Adrenal gland (tissue), 9 donors: ENCODE measurements at regions not wholly inside any gene's neighbourhood (a gene's known extent, or its start where the extent isn't known, plus 50 kb on each side); places are given as distances from the start of the nearest gene placed in this dataset.

Source experiments
- DNase-seq, 7 donors: peaks; one replicate each; pipeline ENCODE4 v3.0.0-alpha.2; 2019 to 2020
- H3K27ac ChIP-seq, 5 donors: fragments of 200-600 bp; sonication (generic) in 4 of 5; 1 replicate in 3 of 5; 2 replicates in 2 of 5; pipeline versions ENCODE4 v1.5.1 to v1.8.0; 2016 to 2020; ENCODE audit warnings: mild to moderate bottlenecking in 1 of 5
- H3K27me3 ChIP-seq: fragments of 200-600 bp; 2 replicates; pipeline ENCODE4 v1.8.0; 2021
- H3K36me3 ChIP-seq, 2 donors: fragments of 200-600 bp; replicated peaks in 1 of 2; 1 replicate in 1 of 2; 2 replicates in 1 of 2; pipeline versions ENCODE4 v1.5.1 to v1.8.0; 2018 to 2022
- H3K4me1 ChIP-seq, 2 donors: fragments of 200-600 bp; replicated peaks in 1 of 2; 1 replicate in 1 of 2; 2 replicates in 1 of 2; pipeline versions ENCODE4 v1.5.1 to v1.8.0; 2018 to 2021
- H3K4me3 ChIP-seq, 4 donors: fragments of 200-600 bp; sonication (generic) in 3 of 4; one replicate each; pipeline ENCODE4 v1.5.1; 2016 to 2018
- H3K9me3 ChIP-seq, 3 donors: fragments of 200-600 bp; sonication (generic) in 1 of 3; replicated peaks in 1 of 3; 1 replicate in 2 of 3; 2 replicates in 1 of 3; pipeline versions ENCODE4 v1.5.1 to v1.8.0; 2016 to 2021
- POLR2A ChIP-seq, 2 donors: fragments of 450-650 bp; IDR thresholded peaks; one replicate each; pipeline ENCODE4 v1.6.1; 2017; ENCODE audit warnings: antibody characterized with exemption in 2 of 2, mild to moderate bottlenecking in 2 of 2, moderate library complexity in 1 of 2
- WGBS, 4 donors: extraction: QIAGEN DNeasy Blood & Tissue Kit in 2 of 4; methylation state at CpG; one replicate each; pipeline versions ENCODE4 v1.1.5 to v1.1.7; 2013 to 2017; 5-methylcytosine and 5-hydroxymethylcytosine counted together
- intact Hi-C, 2 donors: fragments of 100-400 bp; cut with DNase I; formaldehyde crosslinking; loops; one replicate each; pipeline versions ENCODE4 v1.14.1 to v1.15.0; 2022 to 2023
- TF ChIP-seq, protein P1 (sequence below), 6 experiments: fragments of 450-650 bp in 4 of 6; fragments of 200-600 bp in 2 of 6; sonication (generic) in 1 of 6; IDR thresholded peaks; 1 replicate in 5 of 6; 2 replicates in 1 of 6; pipeline versions ENCODE4 v1.5.1 to v1.8.0; 2016 to 2021; ENCODE audit warnings: antibody characterized with exemption in 6 of 6, mild to moderate bottlenecking in 2 of 6, moderate library complexity in 1 of 6
- donor health status: healthy with polysubstance abuse.
- donor health status: Bipolar disorder and iron deficiency.
- donor health status: DM: yes; HTN: yes; CAD: no.
- donor health status: DM: no; HTN: no; CAD: no.
- donor health status: DM: no; HTN: no; CAD: no.

DNA sequence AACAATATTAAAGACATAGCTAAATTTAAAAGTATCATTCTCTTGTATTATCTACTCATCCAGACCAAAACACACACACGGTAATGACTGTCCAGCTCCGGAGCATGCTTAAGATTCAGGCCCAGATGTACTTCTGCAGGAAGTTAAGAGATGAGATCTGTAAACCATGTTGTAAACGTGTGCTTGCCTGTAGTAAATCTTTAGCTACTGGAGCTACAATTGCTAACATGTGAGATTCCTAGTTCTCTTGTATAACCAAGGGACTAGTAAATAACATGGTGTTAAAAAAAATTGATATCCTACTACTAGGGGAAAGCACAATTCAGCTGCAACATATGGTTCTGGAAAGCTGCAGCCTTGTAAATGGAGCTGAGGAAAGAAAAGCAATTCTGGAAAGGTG lies 651.7 kb upstream of the CCDC54 start:
- no peaks in the 10 kb centered on the region for H3K27me3 ChIP-seq
- TF ChIP-seq, protein P1, sequence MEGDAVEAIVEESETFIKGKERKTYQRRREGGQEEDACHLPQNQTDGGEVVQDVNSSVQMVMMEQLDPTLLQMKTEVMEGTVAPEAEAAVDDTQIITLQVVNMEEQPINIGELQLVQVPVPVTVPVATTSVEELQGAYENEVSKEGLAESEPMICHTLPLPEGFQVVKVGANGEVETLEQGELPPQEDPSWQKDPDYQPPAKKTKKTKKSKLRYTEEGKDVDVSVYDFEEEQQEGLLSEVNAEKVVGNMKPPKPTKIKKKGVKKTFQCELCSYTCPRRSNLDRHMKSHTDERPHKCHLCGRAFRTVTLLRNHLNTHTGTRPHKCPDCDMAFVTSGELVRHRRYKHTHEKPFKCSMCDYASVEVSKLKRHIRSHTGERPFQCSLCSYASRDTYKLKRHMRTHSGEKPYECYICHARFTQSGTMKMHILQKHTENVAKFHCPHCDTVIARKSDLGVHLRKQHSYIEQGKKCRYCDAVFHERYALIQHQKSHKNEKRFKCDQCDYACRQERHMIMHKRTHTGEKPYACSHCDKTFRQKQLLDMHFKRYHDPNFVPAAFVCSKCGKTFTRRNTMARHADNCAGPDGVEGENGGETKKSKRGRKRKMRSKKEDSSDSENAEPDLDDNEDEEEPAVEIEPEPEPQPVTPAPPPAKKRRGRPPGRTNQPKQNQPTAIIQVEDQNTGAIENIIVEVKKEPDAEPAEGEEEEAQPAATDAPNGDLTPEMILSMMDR (IDR thresholded peaks at IDR 0.05) = no peak
- no peak for TF ChIP-seq POLR2A (IDR thresholded peaks at IDR 0.05)
- H3K4me1 ChIP-seq = no peaks in the 10 kb centered on the region
- H3K27ac ChIP-seq = no peak overlapping the region
- no peaks in the 10 kb centered on the region for H3K9me3 ChIP-seq
- 69 to 85% (median 77%) methylated on average over 3 of the region's 3 CpGs for WGBS, 4 donors
- intact Hi-C loops = no loop called here
- no peak overlapping the region for H3K4me3 ChIP-seq
- no peaks in the 10 kb centered on the region for H3K36me3 ChIP-seq
- DNase-seq = no peak

DNA sequence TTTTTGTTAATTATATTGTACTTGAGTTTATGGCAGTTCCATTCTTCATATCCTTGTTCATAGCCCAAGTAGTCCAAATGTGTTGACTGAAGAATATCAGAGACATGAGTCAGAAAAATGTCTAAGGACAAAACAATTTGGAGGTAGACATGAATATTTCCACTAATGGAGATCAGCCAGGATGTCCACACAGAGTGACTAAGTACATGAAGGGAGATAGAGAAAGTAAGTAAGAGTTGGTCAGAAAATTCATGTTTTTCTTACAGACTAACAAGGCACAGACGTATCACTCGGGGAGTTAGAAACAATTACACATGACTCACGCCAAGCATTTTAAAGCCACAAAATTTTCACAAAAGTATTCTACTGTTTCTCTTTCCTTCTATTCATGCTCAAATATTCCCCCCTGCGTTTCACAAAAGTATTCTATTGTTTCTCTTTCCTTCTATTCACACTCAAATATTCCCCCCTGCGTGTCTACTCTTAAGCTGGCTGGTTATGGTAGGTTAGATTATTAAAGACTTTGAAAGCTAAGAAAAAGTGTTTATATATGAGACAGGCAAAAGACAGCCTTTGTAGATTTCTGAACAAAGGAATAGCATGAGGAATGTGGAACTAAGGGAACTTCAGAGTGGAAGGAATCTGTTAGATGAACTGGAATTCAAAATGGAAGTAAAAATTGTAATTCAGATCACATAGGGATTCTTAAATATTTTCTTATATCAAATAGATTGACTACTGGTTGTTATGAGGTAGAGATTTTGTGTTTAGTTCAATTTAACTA lies 648.7 kb upstream of the CCDC54 start:
- Histone ChIP-seq H3K9me3 (no peaks in the 10 kb centered on the region), H3K36me3 (no peaks in the 10 kb centered on the region), H3K27ac (peak overlapping the region in 1 of 5 donors; percentile 23), H3K4me1 (no peaks in the 10 kb centered on the region), H3K4me3 (no peak overlapping the region), H3K27me3 (no peaks in the 10 kb centered on the region)
- intact Hi-C loops = no loop called here
- TF ChIP-seq, protein P1 (IDR thresholded peaks at IDR 0.05) = no peak
- TF ChIP-seq POLR2A (IDR thresholded peaks at IDR 0.05) = no peak
- DNase-seq = peak in 2 of 7 donors; percentile 1 to 14
- WGBS, 4 donors = 77 to 79% (median 78%) methylated on average over 5 of the region's 5 CpGs

DNA sequence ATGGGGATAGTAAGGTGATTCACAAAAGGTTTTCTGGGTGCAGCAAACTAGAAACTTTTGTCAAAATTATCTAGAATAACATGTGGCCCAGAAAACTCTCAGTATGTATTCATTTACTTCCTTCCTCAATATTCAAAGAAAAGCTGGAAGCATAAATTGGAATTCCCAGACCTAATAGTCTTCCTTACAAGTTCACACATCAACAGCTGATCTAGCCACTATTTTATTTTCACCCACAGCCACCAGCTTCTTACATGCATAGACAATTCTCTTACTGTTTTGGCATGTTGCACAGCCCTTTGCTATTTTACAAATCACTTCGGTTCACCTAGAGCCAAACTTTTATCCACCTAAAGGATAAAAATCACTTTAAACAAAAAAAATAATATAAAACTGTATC lies 647.8 kb upstream of the CCDC54 start:
- no peak overlapping the region for H3K27ac ChIP-seq
- H3K4me1 ChIP-seq = no peaks in the 10 kb centered on the region
- no peaks in the 10 kb centered on the region for H3K9me3 ChIP-seq
- no peak overlapping the region for H3K4me3 ChIP-seq
- intact Hi-C loops = no loop called here
- no peaks in the 10 kb centered on the region for H3K27me3 ChIP-seq
- WGBS, 4 donors = 74 to 84% (median 80%) methylated on average over 1 of the region's 1 CpG
- TF ChIP-seq POLR2A (IDR thresholded peaks at IDR 0.05) = no peak
- TF ChIP-seq, protein P1 (IDR thresholded peaks at IDR 0.05) = no peak
- no peaks in the 10 kb centered on the region for H3K36me3 ChIP-seq
- no peak for DNase-seq

DNA sequence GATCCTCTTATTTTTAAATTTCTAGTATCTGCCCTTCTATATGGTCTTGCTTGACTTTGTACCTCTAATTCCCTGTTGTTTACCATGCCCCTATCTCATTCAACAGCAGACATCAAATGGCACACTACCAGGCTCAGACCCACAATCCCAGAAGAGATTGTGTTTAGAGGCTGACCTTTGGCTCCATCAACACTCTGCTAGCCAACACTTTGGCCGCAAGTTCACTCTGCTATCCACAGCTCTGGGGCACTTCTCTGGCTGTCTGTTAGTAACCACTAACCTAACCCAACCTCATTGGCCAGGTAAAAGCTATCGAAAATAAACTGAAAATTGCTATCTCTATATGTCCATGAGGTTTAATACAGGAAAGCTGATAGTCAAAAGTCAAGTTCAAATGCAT lies 646.0 kb upstream of the CCDC54 start:
- H3K4me3 ChIP-seq = no peak overlapping the region
- intact Hi-C loops = no loop called here
- DNase-seq = no peak
- no peaks in the 10 kb centered on the region for H3K27me3 ChIP-seq
- no peak overlapping the region for H3K27ac ChIP-seq
- WGBS, 4 donors = 83 to 92% (median 90%) methylated on average over 2 of the region's 2 CpGs
- no peaks in the 10 kb centered on the region for H3K4me1 ChIP-seq
- TF ChIP-seq, protein P1 (IDR thresholded peaks at IDR 0.05) = no peak
- no peak for TF ChIP-seq POLR2A (IDR thresholded peaks at IDR 0.05)
- H3K9me3 ChIP-seq = no peaks in the 10 kb centered on the region
- H3K36me3 ChIP-seq = no peaks in the 10 kb centered on the region
